SU-DHL-6 (cell line): ENCODE measurements at regions not wholly inside any gene's neighbourhood (a gene's known extent, or its start where the extent isn't known, plus 50 kb on each side); places are given as distances from the start of the nearest gene placed in this dataset.

Experiments used
- H2AFZ ChIP-seq: fragments of 200-600 bp; sonication (generic); 2 replicates; pipeline ENCODE4 v1.6.1; 2014; ENCODE audit warnings: low read depth, mild to moderate bottlenecking, moderate library complexity, mixed read lengths, antibody characterized with exemption, low read length; ENCODE audit not compliant: severe bottlenecking
- H3F3A ChIP-seq: fragments of 200-600 bp; shearing (Covaris generic); 2 replicates; pipeline ENCODE4 v1.6.0; 2016; ENCODE audit warnings: antibody characterized with exemption, mild to moderate bottlenecking; ENCODE audit not compliant: insufficient read depth
- H3K27ac ChIP-seq: fragments of 200-600 bp; sonication (generic); 2 replicates; pipeline ENCODE4 v1.5.1; 2016; ENCODE audit warnings: low read depth, mild to moderate bottlenecking, low read length, moderate library complexity, mixed read lengths
- H3K27me3 ChIP-seq: fragments of 200-600 bp; sonication (generic), shearing (Covaris generic); 2 replicates; pipeline ENCODE4 v1.6.0; 2014; ENCODE audit warnings: mild to moderate bottlenecking, low read length
- H3K36me3 ChIP-seq: fragments of 200-600 bp; sonication (generic); 2 replicates; pipeline ENCODE4 v1.6.1; 2014; ENCODE audit warnings: mild to moderate bottlenecking, low read length, mixed read lengths
- H3K4me2 ChIP-seq: fragments of 300-600, 200-600 bp; shearing (Covaris generic), sonication (generic); 2 replicates; pipeline ENCODE4 v1.6.0; 2014; ENCODE audit warnings: low read length, low read depth, mild to moderate bottlenecking; ENCODE audit not compliant: poor library complexity, severe bottlenecking
- H3K4me3 ChIP-seq: fragments of 200-600 bp; sonication (generic); 2 replicates; pipeline ENCODE4 v1.5.1; 2014; ENCODE audit warnings: antibody characterized with exemption, low read length, mild to moderate bottlenecking, mixed read lengths; ENCODE audit not compliant: insufficient read depth, poor library complexity, severe bottlenecking
- H3K79me2 ChIP-seq: fragments of 200-600 bp; sonication (generic); 2 replicates; pipeline ENCODE4 v1.6.1; 2014; ENCODE audit warnings: mild to moderate bottlenecking, low read length, moderate library complexity; ENCODE audit not compliant: insufficient read depth
- H3K9ac ChIP-seq: fragments of 200-600 bp; sonication (generic); 2 replicates; pipeline ENCODE4 v1.7.0; 2014; ENCODE audit warnings: mild to moderate bottlenecking, low read length
- H3K9me2 ChIP-seq: fragments of 200-600 bp; sonication (generic); replicated peaks from 2 replicates; pipeline ENCODE4 v1.6.1; 2014; ENCODE audit warnings: low read length; ENCODE audit not compliant: insufficient read depth
- H3K9me3 ChIP-seq: fragments of 200-600 bp; sonication (generic); 2 replicates; pipeline ENCODE4 v1.6.1; 2014; ENCODE audit warnings: low read length, mixed read lengths; ENCODE audit not compliant: insufficient read depth
- H4K20me1 ChIP-seq: fragments of 200-600 bp; sonication (generic); 2 replicates; pipeline ENCODE4 v1.6.1; 2014; ENCODE audit warnings: low read depth, mild to moderate bottlenecking, antibody characterized with exemption, low read length, moderate library complexity, mixed read lengths
- EZH2phosphoT487 ChIP-seq: fragments of 200-600 bp; sonication (generic), shearing (Covaris generic); conservative IDR thresholded peaks from 2 replicates; pipeline ENCODE4 v1.6.1; 2018; ENCODE audit warnings: mild to moderate bottlenecking, antibody characterized with exemption, low read length, moderate library complexity, mixed read lengths
- TF ChIP-seq, protein P1 (sequence below): fragments of 200-600 bp; sonication (generic); IDR thresholded peaks from one replicate; pipeline ENCODE4 v1.5.1; 2017; ENCODE audit warnings: antibody characterized with exemption, mild to moderate bottlenecking, low read length, moderate library complexity; ENCODE audit not compliant: insufficient read depth, poor library complexity, severe bottlenecking

DNA sequence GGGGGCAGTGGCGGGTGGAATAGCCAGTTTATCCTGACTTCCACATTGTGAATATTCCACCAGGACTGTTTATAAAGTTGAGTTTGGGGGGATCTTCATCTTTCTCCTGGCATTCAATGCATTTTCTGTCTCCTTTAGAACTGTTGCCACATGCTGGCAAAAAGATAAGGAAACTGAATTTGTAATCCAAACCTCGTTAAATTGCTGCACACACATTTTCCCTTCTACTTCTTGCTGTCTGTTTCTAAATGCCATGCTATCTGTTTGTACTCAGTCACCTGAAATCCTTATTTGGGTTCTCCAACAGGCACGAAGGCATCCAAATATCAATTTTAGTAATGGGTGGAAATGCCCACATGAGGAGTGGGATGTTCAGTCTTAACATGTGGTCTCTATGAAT is 180.2 kb upstream of the CCN2 start:
- no peaks in the 10 kb centered on the region for H4K20me1 ChIP-seq
- no peaks in the 10 kb centered on the region for H3K36me3 ChIP-seq
- H3K4me2 ChIP-seq, result no peak overlapping the region
- H3K9ac ChIP-seq, result no peak overlapping the region
- H3F3A ChIP-seq, result no peaks in the 10 kb centered on the region
- H3K4me3 ChIP-seq, result no peak overlapping the region
- H3K27ac ChIP-seq, result no peak overlapping the region
- H2AFZ ChIP-seq, result no peak overlapping the region
- H3K79me2 ChIP-seq, result no peaks in the 10 kb centered on the region
- H3K9me3 ChIP-seq, result no peaks in the 10 kb centered on the region
- TF ChIP-seq, protein P1, sequence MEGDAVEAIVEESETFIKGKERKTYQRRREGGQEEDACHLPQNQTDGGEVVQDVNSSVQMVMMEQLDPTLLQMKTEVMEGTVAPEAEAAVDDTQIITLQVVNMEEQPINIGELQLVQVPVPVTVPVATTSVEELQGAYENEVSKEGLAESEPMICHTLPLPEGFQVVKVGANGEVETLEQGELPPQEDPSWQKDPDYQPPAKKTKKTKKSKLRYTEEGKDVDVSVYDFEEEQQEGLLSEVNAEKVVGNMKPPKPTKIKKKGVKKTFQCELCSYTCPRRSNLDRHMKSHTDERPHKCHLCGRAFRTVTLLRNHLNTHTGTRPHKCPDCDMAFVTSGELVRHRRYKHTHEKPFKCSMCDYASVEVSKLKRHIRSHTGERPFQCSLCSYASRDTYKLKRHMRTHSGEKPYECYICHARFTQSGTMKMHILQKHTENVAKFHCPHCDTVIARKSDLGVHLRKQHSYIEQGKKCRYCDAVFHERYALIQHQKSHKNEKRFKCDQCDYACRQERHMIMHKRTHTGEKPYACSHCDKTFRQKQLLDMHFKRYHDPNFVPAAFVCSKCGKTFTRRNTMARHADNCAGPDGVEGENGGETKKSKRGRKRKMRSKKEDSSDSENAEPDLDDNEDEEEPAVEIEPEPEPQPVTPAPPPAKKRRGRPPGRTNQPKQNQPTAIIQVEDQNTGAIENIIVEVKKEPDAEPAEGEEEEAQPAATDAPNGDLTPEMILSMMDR, result no peak
- no peak for TF ChIP-seq EZH2phosphoT487
- no peaks in the 10 kb centered on the region for H3K27me3 ChIP-seq
- no peaks in the 10 kb centered on the region for H3K9me2 ChIP-seq

DNA sequence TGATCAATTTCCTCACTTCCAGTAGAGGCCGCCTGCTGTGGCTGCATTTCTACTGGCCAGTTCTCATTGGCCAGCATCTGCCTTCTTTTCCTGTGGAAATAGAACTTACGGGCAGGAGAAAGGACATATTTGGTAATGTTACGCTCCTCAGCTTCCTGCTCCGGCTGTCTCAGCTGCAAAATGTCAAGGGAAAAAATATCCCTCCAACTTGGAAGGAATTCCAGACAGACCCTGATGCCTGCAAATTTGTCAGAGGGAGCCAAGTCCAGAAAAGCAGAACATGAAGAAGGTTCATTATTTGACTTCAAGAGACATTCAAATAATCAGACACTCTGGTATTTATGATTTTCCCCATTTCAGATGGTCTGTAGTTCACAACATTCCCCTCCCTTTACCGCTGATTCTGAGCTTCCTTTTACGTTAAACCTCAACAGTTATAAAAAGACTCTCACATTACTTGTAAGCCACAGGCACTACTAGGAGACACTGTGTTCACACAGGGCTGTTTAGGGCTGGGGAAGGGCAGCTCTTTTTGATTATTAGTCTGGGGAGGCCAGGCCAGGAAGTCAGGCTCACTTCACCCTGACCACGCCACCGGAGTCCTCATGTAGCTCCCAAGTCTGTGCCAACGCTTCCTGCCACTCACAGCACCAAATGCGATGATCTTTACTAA is 179.6 kb upstream of the CCN2 start:
- no peaks in the 10 kb centered on the region for H3K79me2 ChIP-seq
- no peaks in the 10 kb centered on the region for H3K36me3 ChIP-seq
- no peak overlapping the region for H3K4me2 ChIP-seq
- H4K20me1 ChIP-seq, result no peaks in the 10 kb centered on the region
- H3K4me3 ChIP-seq, result no peak overlapping the region
- no peak overlapping the region for H3K9ac ChIP-seq
- H3K27ac ChIP-seq, result no peak overlapping the region
- no peaks in the 10 kb centered on the region for H3K9me3 ChIP-seq
- H3K27me3 ChIP-seq, result no peaks in the 10 kb centered on the region
- no peaks in the 10 kb centered on the region for H3K9me2 ChIP-seq
- H3F3A ChIP-seq, result no peaks in the 10 kb centered on the region
- no peak overlapping the region for H2AFZ ChIP-seq
- TF ChIP-seq, protein P1, result no peak
- no peak for TF ChIP-seq EZH2phosphoT487

DNA sequence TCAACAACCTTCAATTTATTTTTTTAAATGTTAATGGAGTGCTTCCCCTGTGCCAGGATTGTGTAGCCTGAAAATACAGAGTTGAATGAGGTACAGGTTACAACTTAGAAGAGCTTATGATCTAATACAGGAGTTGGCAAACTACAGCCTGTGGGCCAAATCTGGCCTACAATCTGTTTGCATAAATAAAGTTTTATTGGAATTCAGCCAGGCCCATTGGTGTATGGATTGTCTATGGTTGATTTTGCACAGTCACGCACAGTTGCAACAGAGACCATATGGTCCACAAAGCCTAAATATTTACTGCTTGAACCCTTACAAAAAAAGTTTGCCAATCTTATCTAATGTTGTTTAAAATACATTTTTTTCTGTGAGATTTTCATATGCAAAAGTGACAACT is 177.3 kb upstream of the CCN2 start:
- Histone ChIP-seq H3K9ac (no peak overlapping the region), H3K36me3 (no peaks in the 10 kb centered on the region), H4K20me1 (no peaks in the 10 kb centered on the region), H3K79me2 (no peaks in the 10 kb centered on the region), H3K27me3 (no peaks in the 10 kb centered on the region), H3K27ac (no peak overlapping the region), H2AFZ (no peak overlapping the region), H3K9me2 (no peaks in the 10 kb centered on the region), H3K4me3 (no peak overlapping the region), H3F3A (no peaks in the 10 kb centered on the region), H3K4me2 (no peak overlapping the region), H3K9me3 (no peaks in the 10 kb centered on the region)
- TF ChIP-seq EZH2phosphoT487, result no peak
- TF ChIP-seq, protein P1, result no peak
